ENCODE measurements at regions not wholly inside any gene's neighbourhood (a gene's known extent, or its start where the extent isn't known, plus 50 kb on each side); places are given as distances from the start of the nearest gene placed in this dataset.

DNA sequence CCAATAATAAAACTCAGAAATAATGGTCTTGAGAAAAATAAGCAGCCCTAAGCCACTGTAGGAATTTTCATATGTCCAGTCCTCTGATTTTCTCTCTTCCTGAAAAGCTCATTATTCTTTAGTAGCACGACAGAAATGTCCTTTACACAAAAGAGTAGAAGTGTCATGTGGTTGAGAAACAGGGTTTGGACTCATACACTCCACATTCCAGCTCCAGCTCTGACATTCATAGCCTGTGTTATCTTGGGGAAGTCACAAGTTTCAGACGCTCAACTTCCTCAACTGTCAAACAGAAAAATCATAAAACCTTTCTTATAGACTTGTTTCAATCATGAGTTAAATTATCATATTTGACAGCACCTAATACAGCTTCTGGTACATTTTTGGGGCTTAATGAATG is 511.5 kb downstream of the TNS1 start:
- no peak for DNase-seq (ENCODE audit: low spot score)
- Histone ChIP-seq H3K79me2 (ENCODE audit: insufficient read depth, low read depth, low read length) (no peaks in the 10 kb centered on the region), H2AFZ (ENCODE audit: low read length) (no peak overlapping the region), H3K36me3 (ENCODE audit: insufficient read depth, low read length) (no peaks in the 10 kb centered on the region), H3K4me3 (ENCODE audit: low read depth, low read length, poor library complexity, severe bottlenecking) (no peak overlapping the region), H3K9me2 (ENCODE audit: insufficient read depth, low read length) (no peaks in the 10 kb centered on the region), H3K9me3 (ENCODE audit: low read length) (no peaks in the 10 kb centered on the region), H3K4me2 (ENCODE audit: low read length) (no peak overlapping the region), H4K20me1 (ENCODE audit: insufficient read depth, low read length) (no peaks in the 10 kb centered on the region), H3K4me1 (ENCODE audit: insufficient read depth, low read length, poor library complexity, severe bottlenecking) (no peaks in the 10 kb centered on the region), H3K27ac (ENCODE audit: low read depth, low read length, poor library complexity, severe bottlenecking) (no peak overlapping the region)
- ChIA-PET CTCF (ENCODE audit: unreplicated experiment) (no interaction called here), POLR2A (no interaction called here)
- TF ChIP-seq EZH2phosphoT487 (IDR thresholded peaks at IDR 0.05; ENCODE audit: borderline replicate concordance, low read depth, low read length), result no peak
- no peak for TF ChIP-seq CTCF (conservative IDR thresholded peaks at IDR 0.05; ENCODE audit: low read length)
- no TSS peak for BruUV-seq (replicated peaks)
- intact Hi-C loops (cut with micrococcal nuclease; ENCODE audit: unreplicated experiment), result no loop called here

- BruUV-seq (replicated peaks), result no TSS peak
- Histone ChIP-seq H3K36me3 (ENCODE audit: insufficient read depth, low read length) (no peaks in the 10 kb centered on the region), H3K27ac (ENCODE audit: low read depth, low read length, poor library complexity, severe bottlenecking) (no peak overlapping the region), H3K4me3 (ENCODE audit: low read depth, low read length, poor library complexity, severe bottlenecking) (no peak overlapping the region), H3K9me2 (ENCODE audit: insufficient read depth, low read length) (no peaks in the 10 kb centered on the region), H3K4me2 (ENCODE audit: low read length) (no peak overlapping the region), H3K79me2 (ENCODE audit: insufficient read depth, low read depth, low read length) (no peaks in the 10 kb centered on the region), H3K9me3 (ENCODE audit: low read length) (no peaks in the 10 kb centered on the region), H2AFZ (ENCODE audit: low read length) (no peak overlapping the region), H3K4me1 (ENCODE audit: insufficient read depth, low read length, poor library complexity, severe bottlenecking) (no peaks in the 10 kb centered on the region), H4K20me1 (ENCODE audit: insufficient read depth, low read length) (no peaks in the 10 kb centered on the region)
- CTCF ChIA-PET (ENCODE audit: unreplicated experiment), result no interaction called here
- no peak for DNase-seq (ENCODE audit: low spot score)
- TF ChIP-seq EZH2phosphoT487 (IDR thresholded peaks at IDR 0.05; ENCODE audit: borderline replicate concordance, low read depth, low read length) (no peak), CTCF (conservative IDR thresholded peaks at IDR 0.05; ENCODE audit: low read length) (no peak)
- intact Hi-C loops (cut with micrococcal nuclease; ENCODE audit: unreplicated experiment), result no loop called here
- POLR2A ChIA-PET, result no interaction called here
These were observed 513.4 kb downstream of the TNS1 start for GRCh38 chr2:217489145-217489960.

GRCh38 chr2:217484046-217484445 is 518.7 kb downstream of the TNS1 start:
- H3K4me2 ChIP-seq (ENCODE audit: low read length), result no peak overlapping the region
- DNase-seq (ENCODE audit: low spot score), result no peak
- no peaks in the 10 kb centered on the region for H3K36me3 ChIP-seq (ENCODE audit: insufficient read depth, low read length)
- BruUV-seq (replicated peaks), result no TSS peak
- POLR2A ChIA-PET, result no interaction called here
- no peaks in the 10 kb centered on the region for H3K4me1 ChIP-seq (ENCODE audit: insufficient read depth, low read length, poor library complexity, severe bottlenecking)
- no peaks in the 10 kb centered on the region for H3K79me2 ChIP-seq (ENCODE audit: insufficient read depth, low read depth, low read length)
- no peak overlapping the region for H3K27ac ChIP-seq (ENCODE audit: low read depth, low read length, poor library complexity, severe bottlenecking)
- no peaks in the 10 kb centered on the region for H4K20me1 ChIP-seq (ENCODE audit: insufficient read depth, low read length)
- no peak overlapping the region for H2AFZ ChIP-seq (ENCODE audit: low read length)
- CTCF ChIA-PET (ENCODE audit: unreplicated experiment), result no interaction called here
- no peak for TF ChIP-seq CTCF (conservative IDR thresholded peaks at IDR 0.05; ENCODE audit: low read length)
- TF ChIP-seq EZH2phosphoT487 (IDR thresholded peaks at IDR 0.05; ENCODE audit: borderline replicate concordance, low read depth, low read length), result no peak
- H3K4me3 ChIP-seq (ENCODE audit: low read depth, low read length, poor library complexity, severe bottlenecking), result no peak overlapping the region
- no peaks in the 10 kb centered on the region for H3K9me3 ChIP-seq (ENCODE audit: low read length)
- H3K9me2 ChIP-seq (ENCODE audit: insufficient read depth, low read length), result no peaks in the 10 kb centered on the region
- intact Hi-C loops (cut with micrococcal nuclease; ENCODE audit: unreplicated experiment), result no loop called here
